AG08396 (cell line): ENCODE measurements at regions not wholly inside any gene's neighbourhood (a gene's known extent, or its start where the extent isn't known, plus 50 kb on each side); places are given as distances from the start of the nearest gene placed in this dataset.
"Not testable (repeated sequence)": the region's sequence is repeated elsewhere in the genome, so short reads cannot be mapped to it uniquely, and the experiment has no call there.

Source experiments
- DNase-seq: peaks from one replicate; pipeline ENCODE4 v3.0.0; 2012; ENCODE audit warnings: low spot score, mixed read lengths

GRCh38 chr12:73017981-73018380 is 745.8 kb downstream of the TRHDE start:
- no peak for DNase-seq

DNA sequence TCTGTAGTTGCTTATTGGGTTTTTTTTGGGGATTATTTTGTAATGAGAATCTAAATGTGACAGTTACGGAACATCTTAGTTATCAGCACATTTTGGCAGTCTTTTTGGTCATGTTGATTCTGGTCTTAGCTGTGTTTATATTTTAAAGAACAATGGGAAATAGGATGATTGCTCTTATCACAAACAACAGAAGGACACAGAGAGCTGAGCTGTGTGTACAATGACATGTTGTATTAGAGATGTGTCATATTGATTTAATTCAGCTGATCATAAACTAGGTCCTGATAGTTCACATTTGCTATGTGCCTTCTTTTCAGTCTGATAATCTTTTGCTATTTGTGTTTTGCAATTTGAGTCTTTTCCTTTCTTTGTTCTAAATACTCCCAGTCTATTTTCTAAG is 781.7 kb downstream of the TRHDE start:
- no peak for DNase-seq

DNA sequence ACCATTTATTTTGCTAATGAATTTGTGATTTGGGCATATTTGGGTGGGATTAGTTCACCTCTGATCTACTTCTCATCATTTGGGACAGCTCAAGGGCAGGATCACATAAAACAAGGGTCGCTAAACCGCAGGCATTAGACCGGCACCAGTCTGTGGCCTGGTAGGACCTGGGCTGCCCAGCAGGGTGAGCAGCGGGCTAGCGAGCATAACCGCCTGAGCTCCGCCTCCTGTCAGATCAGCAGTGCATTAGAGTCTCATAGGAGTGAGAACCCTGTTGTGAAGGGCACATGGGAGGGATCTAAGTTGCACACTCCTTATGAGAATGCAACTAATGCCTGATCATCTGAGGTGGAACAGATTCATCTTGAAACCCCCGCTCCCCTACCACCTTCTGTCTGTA is 785.3 kb downstream of the TRHDE start:
- DNase-seq = no peak

GRCh38 chr12:73065913-73066312 is 793.7 kb downstream of the TRHDE start:
- no peak for DNase-seq

DNA sequence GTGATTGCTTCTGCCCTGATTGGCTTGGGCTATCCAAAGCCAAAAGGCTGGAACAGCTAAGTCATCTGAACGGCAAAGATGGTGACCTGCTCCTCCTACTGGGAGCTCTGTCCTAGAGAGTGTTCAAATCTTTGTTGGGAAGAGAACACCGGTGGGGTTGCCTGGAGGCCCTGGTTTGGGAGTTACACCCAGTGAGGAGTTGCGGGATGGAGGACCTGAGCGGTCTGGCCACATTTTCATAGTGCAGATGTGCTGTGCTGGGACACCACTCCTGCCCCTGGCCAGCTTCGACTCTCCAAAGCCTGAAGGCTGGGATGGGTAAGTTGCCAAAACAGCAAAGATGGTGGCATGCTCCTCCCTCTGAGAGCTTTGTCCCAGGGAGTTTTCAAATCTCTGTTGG is 795.4 kb downstream of the TRHDE start:
- DNase-seq = no peak

- DNase-seq = no peak
Observed at GRCh38 chr12:73072214-73072613, 800.0 kb downstream of the TRHDE start.

DNA sequence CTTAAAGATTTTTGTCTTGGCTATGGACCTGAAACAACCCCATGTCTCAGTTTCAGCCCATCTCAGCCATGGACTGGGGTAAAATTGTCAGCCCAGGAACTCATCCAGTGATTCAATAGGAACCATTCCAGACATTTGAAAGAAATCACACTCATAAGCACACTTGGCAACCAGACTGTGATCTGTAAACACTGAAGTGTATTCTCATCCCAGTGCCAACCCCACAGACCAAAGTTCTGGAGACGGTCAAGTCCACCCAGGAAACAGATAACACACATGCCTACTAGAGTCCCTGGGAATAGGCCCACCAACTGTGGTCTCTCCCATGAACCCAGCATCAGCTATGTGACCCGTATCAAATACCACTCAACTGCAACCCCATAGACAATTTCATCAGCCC is 804.6 kb downstream of the TRHDE start:
- no peak for DNase-seq

- DNase-seq = no peak
Observed at GRCh38 chr12:73083736-73084135, 811.6 kb downstream of the TRHDE start.

- DNase-seq = no peak
Observed at GRCh38 chr12:73106296-73106695, 834.1 kb downstream of the TRHDE start.

- DNase-seq = no peak
Observed at GRCh38 chr12:73106896-73107295, 834.7 kb downstream of the TRHDE start.

DNA sequence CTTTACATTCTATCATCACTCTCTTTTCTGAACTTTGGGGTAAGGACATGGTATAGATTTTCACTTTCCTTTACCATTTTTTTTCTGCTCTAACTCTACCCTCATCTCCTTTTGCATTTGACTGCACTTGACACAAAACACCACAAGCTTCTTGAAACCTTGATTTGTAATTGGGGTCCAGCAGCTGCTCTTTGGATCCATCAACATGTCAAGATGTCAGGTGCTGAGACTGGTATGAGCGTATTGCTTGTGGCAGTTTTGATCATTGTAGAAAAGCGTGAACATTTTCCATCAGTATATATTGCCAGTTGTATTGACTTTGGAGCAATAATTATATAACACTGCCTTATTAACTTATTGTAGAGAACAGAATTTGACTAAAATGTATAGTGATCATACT is 838.6 kb downstream of the TRHDE start:
- DNase-seq = no peak

- DNase-seq = no peak
Observed at GRCh38 chr12:73112035-73112816, 840.1 kb downstream of the TRHDE start.

GRCh38 chr12:73124480-73124879 is 852.3 kb downstream of the TRHDE start:
- DNase-seq = no peak

DNA sequence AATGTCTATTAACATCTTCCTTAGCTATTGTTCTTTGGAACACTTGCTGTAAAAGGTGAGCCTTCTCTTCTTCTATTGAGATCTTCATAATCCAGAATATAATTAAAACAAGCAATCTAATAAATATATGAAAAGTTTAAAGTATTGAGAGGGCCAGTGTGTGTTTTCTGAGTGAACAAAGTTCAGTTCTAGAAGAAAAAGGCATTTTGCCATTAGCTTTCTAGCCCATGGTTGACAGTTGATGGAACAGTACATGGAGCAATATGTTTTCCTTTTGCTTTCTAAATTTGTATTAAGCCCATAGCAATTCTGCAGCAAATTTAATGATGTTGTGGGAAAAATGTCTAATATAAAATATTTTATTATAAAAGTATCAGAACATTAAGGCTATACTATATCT is 853.0 kb downstream of the TRHDE start:
- no peak for DNase-seq

DNA sequence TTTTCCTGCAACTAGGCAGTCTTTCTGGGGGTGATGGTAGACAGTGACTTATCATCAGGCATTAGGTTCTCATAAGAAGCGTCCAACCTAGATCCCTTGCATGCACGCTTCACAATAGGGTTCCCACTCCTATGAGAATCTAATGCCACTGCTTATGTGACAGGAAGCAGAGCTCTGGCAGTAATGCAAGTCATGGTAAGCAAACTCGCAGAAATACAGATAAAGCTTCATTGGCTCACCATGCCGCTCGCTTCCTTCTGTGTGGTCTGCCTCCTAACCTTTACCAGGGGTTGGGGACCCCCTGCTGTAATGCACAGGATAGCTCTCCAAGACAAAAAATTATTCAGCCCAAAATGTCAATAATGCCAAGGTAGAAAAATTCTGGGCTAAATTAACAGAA is 864.2 kb downstream of the TRHDE start:
- DNase-seq = no peak

DNA sequence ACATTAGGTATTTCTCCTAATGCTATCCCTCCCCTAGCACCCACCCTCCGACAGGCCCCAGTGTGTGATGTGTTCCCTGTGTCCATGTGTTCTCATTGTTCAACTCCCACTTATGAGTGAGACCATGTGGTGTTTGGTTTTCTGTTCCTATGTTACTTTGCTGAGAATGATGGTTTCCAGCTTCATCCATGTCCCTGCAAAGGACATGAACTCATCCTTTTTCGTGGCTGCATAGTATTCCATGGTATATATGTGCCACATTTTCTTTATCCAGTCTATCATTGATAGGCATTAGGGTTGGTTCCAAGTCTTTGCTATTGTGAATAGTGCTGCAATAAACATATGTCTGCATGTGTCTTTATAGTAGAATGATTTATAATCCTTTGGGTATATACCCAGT is 867.5 kb downstream of the TRHDE start:
- DNase-seq = not testable (repeated sequence)

DNA sequence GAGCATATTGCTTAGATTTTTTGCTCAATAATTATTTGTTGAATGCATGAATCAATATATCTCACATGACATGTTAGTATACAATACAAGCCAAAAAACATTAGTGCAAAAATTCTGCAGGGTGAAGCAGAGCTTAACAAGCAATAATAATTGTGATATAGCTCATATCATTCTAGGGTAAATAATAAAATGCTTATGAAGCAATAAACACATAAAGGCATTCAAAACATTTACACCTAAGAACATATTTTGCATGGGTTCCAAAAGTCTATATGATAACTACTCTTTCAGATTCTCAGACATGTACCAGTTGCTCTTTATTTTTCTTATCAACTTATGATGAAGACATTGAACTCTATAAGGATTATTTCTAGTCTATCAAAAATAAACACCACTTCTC is 886.2 kb downstream of the TRHDE start:
- no peak for DNase-seq

GRCh38 chr12:73159954-73160353 is 887.8 kb downstream of the TRHDE start:
- no peak for DNase-seq

DNA sequence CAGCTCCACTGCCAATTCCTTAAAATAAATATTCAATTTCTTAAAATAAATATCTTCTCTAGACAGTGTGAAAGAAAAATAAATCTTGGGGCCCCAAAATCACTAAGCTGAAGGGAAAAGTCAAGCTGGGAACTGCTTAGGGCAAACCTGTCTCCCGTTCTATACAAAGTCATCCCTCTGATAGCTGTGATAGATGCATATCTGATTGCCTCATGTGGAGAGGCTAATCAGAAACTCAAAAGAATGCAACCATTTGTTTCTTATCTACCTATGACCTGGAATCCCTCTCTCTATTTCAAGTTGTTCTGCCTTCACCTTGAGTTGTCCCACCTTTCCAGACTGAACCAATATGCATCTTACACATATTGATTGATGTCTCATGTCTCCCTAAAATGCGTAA is 889.8 kb downstream of the TRHDE start:
- DNase-seq = no peak

GRCh38 chr12:73180734-73181133 is 908.6 kb downstream of the TRHDE start:
- no peak for DNase-seq

- no peak for DNase-seq
Observed at GRCh38 chr12:73181244-73181643, 909.1 kb downstream of the TRHDE start.

DNA sequence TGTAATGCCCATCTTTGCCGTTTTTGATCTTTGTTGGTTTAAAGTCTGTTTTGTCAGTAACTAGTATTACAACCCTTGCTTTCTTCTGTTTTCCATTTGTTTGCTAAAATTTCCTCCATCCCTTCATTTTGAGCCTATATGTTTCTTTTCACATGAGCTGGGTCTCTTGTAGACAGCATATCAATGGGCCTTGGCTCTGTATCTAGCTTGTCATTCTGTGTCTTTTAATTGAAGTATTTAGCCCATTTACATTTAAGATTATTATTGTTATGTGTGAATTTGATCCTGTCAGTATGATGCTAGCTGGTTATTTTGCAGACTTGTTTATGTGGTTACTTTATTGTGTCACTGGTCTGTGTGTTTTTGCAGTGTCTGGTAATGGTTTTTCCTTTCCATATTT is 913.2 kb downstream of the TRHDE start:
- DNase-seq = no peak

GRCh38 chr12:73186272-73186671 is 914.1 kb downstream of the TRHDE start:
- DNase-seq = no peak

- DNase-seq = no peak
Observed at GRCh38 chr12:73187765-73188164, 915.6 kb downstream of the TRHDE start.
